NB4 (cell line): ENCODE measurements at regions not wholly inside any gene's neighbourhood (a gene's known extent, or its start where the extent isn't known, plus 50 kb on each side); places are given as distances from the start of the nearest gene placed in this dataset.

ENCODE experiments used
- CTCF ChIP-seq: IDR thresholded peaks from one replicate; pipeline ENCODE4 v1.5.1; 2012; ENCODE audit warnings: low read depth, low read length
- MYC ChIP-seq: IDR thresholded peaks from 2 replicates; pipeline ENCODE4 v1.6.1; 2011; ENCODE audit warnings: low read depth, low read length

- no peak for TF ChIP-seq CTCF
- no peak for TF ChIP-seq MYC
These were observed 609.8 kb upstream of the GRAMD2B start for GRCh38 chr5:125813221-125813974.
